Colonic mucosa (tissue), 4 donors: ENCODE measurements at regions not wholly inside any gene's neighbourhood (a gene's known extent, or its start where the extent isn't known, plus 50 kb on each side); places are given as distances from the start of the nearest gene placed in this dataset.

Experiments
- DNase-seq: peaks from one replicate; pipeline ENCODE4 v3.0.0-alpha.2; 2020
- H3K27ac ChIP-seq: fragments of 200-600 bp; one replicate; pipeline ENCODE4 v1.8.0; 2021
- H3K27me3 ChIP-seq: fragments of 200-600 bp; one replicate; pipeline ENCODE4 v1.8.0; 2021
- H3K36me3 ChIP-seq: fragments of 200-600 bp; one replicate; pipeline ENCODE4 v1.8.0; 2021
- H3K4me1 ChIP-seq: fragments of 200-600 bp; one replicate; pipeline ENCODE4 v1.8.0; 2021; ENCODE audit warnings: mild to moderate bottlenecking
- H3K4me3 ChIP-seq: fragments of 200-600 bp; one replicate; pipeline ENCODE4 v1.8.0; 2021
- H3K9ac ChIP-seq, 2 donors: one replicate each; pipeline ENCODE4 v1.7.0; 2013; ENCODE audit warnings: control low read depth in 2 of 2, low read depth in 2 of 2, low read length in 2 of 2
- H3K9me3 ChIP-seq: fragments of 200-600 bp; one replicate; pipeline ENCODE4 v1.8.0; 2021
- CTCF ChIP-seq: fragments of 200-600 bp; IDR thresholded peaks from one replicate; pipeline ENCODE4 v1.8.0; 2022; ENCODE audit warnings: antibody characterized with exemption, mild to moderate bottlenecking
- intact Hi-C: fragments of 100-400 bp; cut with DNase I; formaldehyde crosslinking; loops from one replicate; pipeline ENCODE4 v1.14.1; 2022
- donor health status: healthy.
- donor health status: DM: no; HTN: no; CAD: no.
- donor health status: DM: no; HTN: no; CAD: no.

GRCh38 chr18:60987963-60988362, 345.3 kb upstream of the CDH20 start:
- Histone ChIP-seq H3K27me3 (no peaks in the 10 kb centered on the region), H3K27ac (no peak overlapping the region), H3K4me3 (no peak overlapping the region), H3K4me1 (no peaks in the 10 kb centered on the region), H3K9ac (no peak overlapping the region), H3K9me3 (no peaks in the 10 kb centered on the region), H3K36me3 (no peaks in the 10 kb centered on the region)
- no peak for TF ChIP-seq CTCF
- intact Hi-C loops, result no loop called here
- DNase-seq, result no peak

- intact Hi-C loops, result no loop called here
- H3K36me3 ChIP-seq, result no peaks in the 10 kb centered on the region
- H3K4me3 ChIP-seq, result no peak overlapping the region
- no peaks in the 10 kb centered on the region for H3K4me1 ChIP-seq
- no peaks in the 10 kb centered on the region for H3K27me3 ChIP-seq
- TF ChIP-seq CTCF, result no peak
- H3K9ac ChIP-seq, result no peak overlapping the region
- no peak for DNase-seq
- H3K27ac ChIP-seq, result no peak overlapping the region
- H3K9me3 ChIP-seq, result no peaks in the 10 kb centered on the region
These were observed 336.9 kb upstream of the CDH20 start for GRCh38 chr18:60996326-60996725.

GRCh38 chr18:60996822-60997221, 336.4 kb upstream of the CDH20 start:
- H3K4me3 ChIP-seq, result no peak overlapping the region
- no peak overlapping the region for H3K27ac ChIP-seq
- no peaks in the 10 kb centered on the region for H3K4me1 ChIP-seq
- DNase-seq, result no peak
- H3K9me3 ChIP-seq, result no peaks in the 10 kb centered on the region
- no peak overlapping the region for H3K9ac ChIP-seq
- intact Hi-C loops, result no loop called here
- no peaks in the 10 kb centered on the region for H3K27me3 ChIP-seq
- no peak for TF ChIP-seq CTCF
- no peaks in the 10 kb centered on the region for H3K36me3 ChIP-seq

GRCh38 chr18:61001138-61001537, 332.1 kb upstream of the CDH20 start:
- no peak overlapping the region for H3K4me3 ChIP-seq
- no peaks in the 10 kb centered on the region for H3K27me3 ChIP-seq
- DNase-seq, result no peak
- no peak for TF ChIP-seq CTCF
- intact Hi-C loops, result no loop called here
- no peaks in the 10 kb centered on the region for H3K36me3 ChIP-seq
- H3K9me3 ChIP-seq, result no peaks in the 10 kb centered on the region
- H3K4me1 ChIP-seq, result no peaks in the 10 kb centered on the region
- H3K9ac ChIP-seq, result no peak overlapping the region
- H3K27ac ChIP-seq, result no peak overlapping the region

- no peaks in the 10 kb centered on the region for H3K9me3 ChIP-seq
- H3K27ac ChIP-seq, result no peak overlapping the region
- no peaks in the 10 kb centered on the region for H3K27me3 ChIP-seq
- H3K4me1 ChIP-seq, result no peaks in the 10 kb centered on the region
- no peak overlapping the region for H3K4me3 ChIP-seq
- no peak for DNase-seq
- no peaks in the 10 kb centered on the region for H3K36me3 ChIP-seq
- intact Hi-C loops, result no loop called here
- no peak for TF ChIP-seq CTCF
- no peak overlapping the region for H3K9ac ChIP-seq
These were observed 326.5 kb upstream of the CDH20 start for GRCh38 chr18:61006687-61007224.
